Left forelimb (tissue), 1 donor: ENCODE measurements at regions not wholly inside any gene's neighbourhood (a gene's known extent, or its start where the extent isn't known, plus 50 kb on each side); places are given as distances from the start of the nearest gene placed in this dataset.
A peak's percentile ranks its signal among the peaks of the same experiment; 100 is the strongest.
"Not testable (repeated sequence)": the region's sequence is repeated elsewhere in the genome, so short reads cannot be mapped to it uniquely, and the experiment has no call there.

Experiments used
- DNase-seq: peaks from one replicate; pipeline ENCODE4 v3.0.0-alpha.2; 2018; ENCODE audit warnings: low spot score

GRCh38 chr2:10223932-10224720 is 78.6 kb upstream of the HPCAL1 start:
- DNase-seq: no peak

- DNase-seq: peak; percentile 36
These were observed 78.0 kb upstream of the HPCAL1 start for GRCh38 chr2:10224734-10225133.

GRCh38 chr2:10225291-10226037 is 77.2 kb upstream of the HPCAL1 start:
- DNase-seq: peak; percentile 63

GRCh38 chr2:10226038-10226724 is 76.5 kb upstream of the HPCAL1 start:
- peak; percentile 68 for DNase-seq

GRCh38 chr2:10228611-10229365 is 73.9 kb upstream of the HPCAL1 start:
- DNase-seq: no peak

GRCh38 chr2:10229462-10230099 is 73.1 kb upstream of the HPCAL1 start:
- no peak for DNase-seq

- DNase-seq: no peak
These were observed 72.2 kb upstream of the HPCAL1 start for GRCh38 chr2:10230499-10230898.

- DNase-seq: not testable (repeated sequence)
These were observed 71.8 kb upstream of the HPCAL1 start for GRCh38 chr2:10230921-10231320.

GRCh38 chr2:10231551-10232085 is 71.1 kb upstream of the HPCAL1 start:
- DNase-seq: no peak

GRCh38 chr2:10232096-10232815 is 70.4 kb upstream of the HPCAL1 start:
- no peak for DNase-seq

- DNase-seq: no peak
These were observed 69.3 kb upstream of the HPCAL1 start for GRCh38 chr2:10233131-10234012.

- no peak for DNase-seq
These were observed 68.7 kb upstream of the HPCAL1 start for GRCh38 chr2:10234013-10234306.

- DNase-seq: no peak
These were observed 68.2 kb upstream of the HPCAL1 start for GRCh38 chr2:10234409-10235094.

- DNase-seq: no peak
These were observed 67.4 kb upstream of the HPCAL1 start for GRCh38 chr2:10235099-10235908.

GRCh38 chr2:10235909-10236550 is 66.7 kb upstream of the HPCAL1 start:
- no peak for DNase-seq

GRCh38 chr2:10236571-10237391 is 65.9 kb upstream of the HPCAL1 start:
- DNase-seq: no peak
